Trophoblast cell (in vitro differentiated cells and primary cell): ENCODE measurements at regions not wholly inside any gene's neighbourhood (a gene's known extent, or its start where the extent isn't known, plus 50 kb on each side); places are given as distances from the start of the nearest gene placed in this dataset.

ENCODE experiments used
- DNase-seq, 2 donors: peaks; one replicate each; pipeline ENCODE4 v3.0.0-alpha.2; 2016
- H2AFZ ChIP-seq: 2 replicates; pipeline ENCODE4 v1.6.1; 2013; ENCODE audit warnings: low read length, moderate library complexity, mild to moderate bottlenecking; ENCODE audit not compliant: insufficient read depth, poor library complexity
- H2AK5ac ChIP-seq: 2 replicates; pipeline ENCODE4 v1.6.1; 2013; ENCODE audit warnings: mild to moderate bottlenecking, low read length
- H2BK120ac ChIP-seq: 2 replicates; pipeline ENCODE4 v1.6.1; 2013; ENCODE audit warnings: low read length, mild to moderate bottlenecking, moderate library complexity; ENCODE audit not compliant: insufficient read depth, poor library complexity
- H2BK12ac ChIP-seq: 2 replicates; pipeline ENCODE4 v1.6.1; 2013; ENCODE audit warnings: mild to moderate bottlenecking, low read length, moderate library complexity
- H2BK5ac ChIP-seq: 2 replicates; pipeline ENCODE4 v1.6.1; 2013; ENCODE audit warnings: low read length, low read depth, moderate library complexity, mild to moderate bottlenecking; ENCODE audit not compliant: poor library complexity
- H3K14ac ChIP-seq: 2 replicates; pipeline ENCODE4 v1.6.1; 2013; ENCODE audit warnings: mild to moderate bottlenecking, low read length
- H3K18ac ChIP-seq: 2 replicates; pipeline ENCODE4 v1.6.1; 2013; ENCODE audit warnings: mild to moderate bottlenecking, low read length
- H3K23ac ChIP-seq: 2 replicates; pipeline ENCODE4 v1.6.1; 2013; ENCODE audit warnings: low read length
- H3K27ac ChIP-seq: 2 replicates; pipeline ENCODE4 v1.5.1; 2013; ENCODE audit warnings: low read depth, mild to moderate bottlenecking, inconsistent platforms, low read length, moderate library complexity
- H3K27me3 ChIP-seq: 2 replicates; pipeline ENCODE4 v1.6.1; 2013; ENCODE audit warnings: inconsistent platforms, mild to moderate bottlenecking, low read length, moderate library complexity; ENCODE audit not compliant: insufficient read depth
- H3K36me3 ChIP-seq, 2 experiments: 1 replicate in 1 of 2; 2 replicates in 1 of 2; pipeline ENCODE4 v1.6.1; 2013; ENCODE audit warnings: low read length in 2 of 2, mild to moderate bottlenecking in 2 of 2, moderate library complexity in 1 of 2; ENCODE audit not compliant: insufficient read depth in 2 of 2, control insufficient read depth in 1 of 2
- H3K4ac ChIP-seq: 2 replicates; pipeline ENCODE4 v1.6.1; 2013; ENCODE audit warnings: low read depth, mild to moderate bottlenecking, low read length, moderate library complexity
- H3K4me1 ChIP-seq, 2 experiments: 1 replicate in 1 of 2; 2 replicates in 1 of 2; pipeline ENCODE4 v1.6.1; 2013; ENCODE audit warnings: low read length in 2 of 2, mild to moderate bottlenecking in 2 of 2, moderate library complexity in 1 of 2; ENCODE audit not compliant: insufficient read depth in 2 of 2, control insufficient read depth in 1 of 2
- H3K4me2 ChIP-seq: 2 replicates; pipeline ENCODE4 v1.6.1; 2013; ENCODE audit warnings: inconsistent platforms, mild to moderate bottlenecking, low read length, moderate library complexity
- H3K4me3 ChIP-seq: 2 replicates; pipeline ENCODE4 v1.5.1; 2013; ENCODE audit warnings: mild to moderate bottlenecking, low read depth, low read length, inconsistent platforms
- H3K79me1 ChIP-seq: one replicate; pipeline ENCODE4 v1.6.1; 2013; ENCODE audit warnings: low read length
- H3K79me2 ChIP-seq: 2 replicates; pipeline ENCODE4 v1.6.1; 2013; ENCODE audit warnings: low read length, mild to moderate bottlenecking; ENCODE audit not compliant: control insufficient read depth, insufficient read depth, poor library complexity
- H3K9ac ChIP-seq: 2 replicates; pipeline ENCODE4 v1.6.1; 2013; ENCODE audit warnings: mild to moderate bottlenecking, low read length
- H3K9me3 ChIP-seq: 2 replicates; pipeline ENCODE4 v1.6.1; 2013; ENCODE audit warnings: low read depth, mild to moderate bottlenecking, control low read depth, inconsistent platforms, low read length; ENCODE audit not compliant: insufficient read depth
- H4K12ac ChIP-seq: 2 replicates; pipeline ENCODE4 v1.6.1; 2013; ENCODE audit warnings: low read depth, mild to moderate bottlenecking, low read length, moderate library complexity
- H4K8ac ChIP-seq: 2 replicates; pipeline ENCODE4 v1.6.1; 2013; ENCODE audit warnings: low read depth, mild to moderate bottlenecking, low read length, moderate library complexity
- H4K91ac ChIP-seq: one replicate; pipeline ENCODE4 v1.6.1; 2013; ENCODE audit warnings: low read depth, mild to moderate bottlenecking, low read length, moderate library complexity
- WGBS: extraction: QIAGEN DNeasy Blood & Tissue Kit; methylation state at CpG from one replicate; pipeline ENCODE4 v1.1.7; 2013; ENCODE audit warnings: missing lambda C conversion rate; ENCODE audit not compliant: insufficient read length, insufficient coverage; ENCODE audit errors: extremely low coverage; 5-methylcytosine and 5-hydroxymethylcytosine counted together

DNA sequence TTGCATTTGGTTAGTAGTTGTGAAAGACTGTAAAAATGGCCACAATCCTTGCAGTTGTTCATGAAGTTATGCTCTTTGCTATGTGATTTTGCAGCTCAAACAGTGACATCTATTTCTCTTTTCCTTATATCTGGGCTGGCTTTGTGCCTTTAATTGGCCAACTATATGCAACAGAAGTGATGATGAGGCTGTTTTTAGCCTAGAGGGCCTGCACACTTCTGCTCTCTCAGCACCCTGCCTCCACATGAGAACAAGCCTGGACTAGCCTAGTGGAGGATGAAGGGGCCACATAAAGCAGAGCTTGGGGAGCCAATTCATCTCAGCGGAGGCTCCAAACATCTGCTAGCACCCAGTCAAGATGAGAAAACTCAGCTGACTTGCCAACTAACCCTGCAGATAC lies 339.8 kb downstream of the OMA1 start:
- Histone ChIP-seq H3K9ac (no peak overlapping the region), H3K36me3 (no peaks in the 10 kb centered on the region), H2AFZ (no peak overlapping the region), H3K4me1 (no peaks in the 10 kb centered on the region), H3K79me2 (no peaks in the 10 kb centered on the region), H3K14ac (no peak overlapping the region), H3K79me1 (no peaks in the 10 kb centered on the region), H3K23ac (no peak overlapping the region), H3K18ac (no peak overlapping the region), H2BK120ac (no peak overlapping the region), H3K4ac (no peak overlapping the region), H3K27me3 (no peaks in the 10 kb centered on the region), H3K9me3 (no peaks in the 10 kb centered on the region), H2AK5ac (no peak overlapping the region), H2BK12ac (no peak overlapping the region), H2BK5ac (no peak overlapping the region), H3K4me3 (no peak overlapping the region), H4K91ac (no peak overlapping the region), H3K4me2 (no peak overlapping the region), H3K27ac (no peak overlapping the region), H4K8ac (no peak overlapping the region), H4K12ac (no peak overlapping the region)
- no peak for DNase-seq
- no CpG with 5 or more reads among the region's 1 CpG for WGBS

GRCh38 chr1:58204284-58204683 lies 342.2 kb downstream of the OMA1 start:
- H3K27me3 ChIP-seq: no peaks in the 10 kb centered on the region
- no peak overlapping the region for H2AK5ac ChIP-seq
- no peak overlapping the region for H3K23ac ChIP-seq
- H4K8ac ChIP-seq: no peak overlapping the region
- no peaks in the 10 kb centered on the region for H3K9me3 ChIP-seq
- no peak overlapping the region for H3K4ac ChIP-seq
- no peak overlapping the region for H3K4me2 ChIP-seq
- no peaks in the 10 kb centered on the region for H3K79me2 ChIP-seq
- H2BK5ac ChIP-seq: no peak overlapping the region
- no peak overlapping the region for H2BK120ac ChIP-seq
- H3K9ac ChIP-seq: no peak overlapping the region
- WGBS: no CpG with 5 or more reads among the region's 3 CpGs
- no peaks in the 10 kb centered on the region for H3K4me1 ChIP-seq
- no peak overlapping the region for H3K27ac ChIP-seq
- no peak overlapping the region for H2BK12ac ChIP-seq
- no peaks in the 10 kb centered on the region for H3K36me3 ChIP-seq
- H3K18ac ChIP-seq: no peak overlapping the region
- no peak overlapping the region for H4K91ac ChIP-seq
- H3K4me3 ChIP-seq: no peak overlapping the region
- no peaks in the 10 kb centered on the region for H3K79me1 ChIP-seq
- no peak overlapping the region for H3K14ac ChIP-seq
- no peak for DNase-seq
- no peak overlapping the region for H2AFZ ChIP-seq
- no peak overlapping the region for H4K12ac ChIP-seq

GRCh38 chr1:58201492-58202106 lies 344.9 kb downstream of the OMA1 start:
- Histone ChIP-seq H3K4ac (no peak overlapping the region), H2AFZ (no peak overlapping the region), H4K91ac (no peak overlapping the region), H3K9ac (no peak overlapping the region), H2BK5ac (no peak overlapping the region), H4K12ac (no peak overlapping the region), H3K27ac (no peak overlapping the region), H3K36me3 (no peaks in the 10 kb centered on the region), H3K14ac (no peak overlapping the region), H3K9me3 (no peaks in the 10 kb centered on the region), H3K4me3 (no peak overlapping the region), H2BK12ac (no peak overlapping the region), H2AK5ac (no peak overlapping the region), H2BK120ac (no peak overlapping the region), H3K4me2 (no peak overlapping the region), H3K79me1 (no peaks in the 10 kb centered on the region), H3K79me2 (no peaks in the 10 kb centered on the region), H4K8ac (no peak overlapping the region), H3K27me3 (no peaks in the 10 kb centered on the region), H3K4me1 (no peaks in the 10 kb centered on the region), H3K23ac (no peak overlapping the region), H3K18ac (no peak overlapping the region)
- DNase-seq: no peak
- WGBS: no CpG with 5 or more reads among the region's 2 CpGs

DNA sequence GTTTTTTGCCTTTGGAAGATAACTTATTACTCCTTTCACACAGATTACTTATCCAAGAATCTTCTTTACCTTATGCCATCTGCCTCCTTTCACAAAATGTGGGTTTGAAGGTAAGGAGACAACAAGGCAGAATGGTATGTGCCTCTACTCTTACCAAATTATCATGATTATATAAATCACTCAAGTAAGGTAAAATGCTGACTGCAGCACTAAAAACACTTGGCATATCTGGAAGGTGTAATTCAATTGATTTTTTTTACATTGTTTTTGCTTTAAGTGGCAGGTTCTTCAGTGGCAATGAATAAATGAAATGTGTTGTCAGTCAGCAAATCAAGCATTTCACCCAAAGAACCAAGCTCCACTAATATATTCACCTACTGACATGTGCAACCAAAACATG lies 346.1 kb downstream of the OMA1 start:
- H3K79me2 ChIP-seq: no peaks in the 10 kb centered on the region
- H3K79me1 ChIP-seq: no peaks in the 10 kb centered on the region

More for the DNA sequence above, 346.1 kb downstream of the OMA1 start:
- Histone ChIP-seq H3K36me3 (no peaks in the 10 kb centered on the region), H3K18ac (no peak overlapping the region), H4K8ac (no peak overlapping the region), H3K4ac (no peak overlapping the region), H2BK5ac (no peak overlapping the region), H3K27me3 (no peaks in the 10 kb centered on the region), H2BK120ac (no peak overlapping the region), H3K9me3 (no peaks in the 10 kb centered on the region), H2AFZ (no peak overlapping the region), H3K27ac (no peak overlapping the region), H3K9ac (no peak overlapping the region), H4K91ac (no peak overlapping the region), H3K4me3 (no peak overlapping the region), H4K12ac (no peak overlapping the region), H2AK5ac (no peak overlapping the region), H2BK12ac (no peak overlapping the region), H3K14ac (no peak overlapping the region), H3K23ac (no peak overlapping the region), H3K4me1 (no peaks in the 10 kb centered on the region), H3K4me2 (no peak overlapping the region)
- no peak for DNase-seq
